ENCODE measurements at regions not wholly inside any gene's neighbourhood (a gene's known extent, or its start where the extent isn't known, plus 50 kb on each side); places are given as distances from the start of the nearest gene placed in this dataset.
A peak's percentile ranks its signal among the peaks of the same experiment; 100 is the strongest.
"Not testable (repeated sequence)": the region's sequence is repeated elsewhere in the genome, so short reads cannot be mapped to it uniquely, and the experiment has no call there.

- ATAC-seq: no peak
These were observed 253.2 kb downstream of the ZPLD1 start for GRCh38 chr3:102687851-102688555.

- ATAC-seq: no peak
These were observed 253.7 kb downstream of the ZPLD1 start for GRCh38 chr3:102688556-102688930.

GRCh38 chr3:102691507-102691906 is 256.7 kb downstream of the ZPLD1 start:
- ATAC-seq: no peak

GRCh38 chr3:102699104-102699818 is 264.4 kb downstream of the ZPLD1 start:
- ATAC-seq: no peak

GRCh38 chr3:102699819-102700140 is 265.0 kb downstream of the ZPLD1 start:
- no peak for ATAC-seq

- ATAC-seq: peak in 1 of 2 donors; percentile 12
These were observed 278.1 kb downstream of the ZPLD1 start for GRCh38 chr3:102712896-102713295.

- ATAC-seq: no peak
These were observed 279.8 kb downstream of the ZPLD1 start for GRCh38 chr3:102714567-102714966.

- peak; percentile 47 to 51 for ATAC-seq
These were observed 280.3 kb downstream of the ZPLD1 start for GRCh38 chr3:102715030-102715697.

- no peak for ATAC-seq
These were observed 283.8 kb downstream of the ZPLD1 start for GRCh38 chr3:102718651-102719050.

GRCh38 chr3:102722317-102722716 is 287.5 kb downstream of the ZPLD1 start:
- ATAC-seq: no peak

GRCh38 chr3:102727340-102727739 is 292.5 kb downstream of the ZPLD1 start:
- no peak for ATAC-seq

- ATAC-seq: not testable (repeated sequence)
These were observed 297.8 kb downstream of the ZPLD1 start for GRCh38 chr3:102732581-102732980.

GRCh38 chr3:102733791-102734563 is 299.2 kb downstream of the ZPLD1 start:
- no peak for ATAC-seq

GRCh38 chr3:102735311-102735710 is 300.5 kb downstream of the ZPLD1 start:
- ATAC-seq: no peak

GRCh38 chr3:102736288-102736974 is 301.6 kb downstream of the ZPLD1 start:
- ATAC-seq: no peak

GRCh38 chr3:102736975-102737304 is 302.1 kb downstream of the ZPLD1 start:
- ATAC-seq: no peak

- no peak for ATAC-seq
These were observed 302.5 kb downstream of the ZPLD1 start for GRCh38 chr3:102737353-102737752.

GRCh38 chr3:102741105-102741504 is 306.3 kb downstream of the ZPLD1 start:
- no peak for ATAC-seq

- peak; percentile 12 to 18 for ATAC-seq
These were observed 306.9 kb downstream of the ZPLD1 start for GRCh38 chr3:102741694-102742093.

- ATAC-seq: no peak
These were observed 311.1 kb downstream of the ZPLD1 start for GRCh38 chr3:102745881-102746280.

- no peak for ATAC-seq
These were observed 312.8 kb downstream of the ZPLD1 start for GRCh38 chr3:102747611-102748010.

GRCh38 chr3:102748646-102749045 is 313.8 kb downstream of the ZPLD1 start:
- no peak for ATAC-seq

- ATAC-seq: no peak
These were observed 315.5 kb downstream of the ZPLD1 start for GRCh38 chr3:102750322-102750721.
